GM23338 (cell line): ENCODE measurements at regions not wholly inside any gene's neighbourhood (a gene's known extent, or its start where the extent isn't known, plus 50 kb on each side); places are given as distances from the start of the nearest gene placed in this dataset.

ENCODE experiments used
- ATAC-seq: fragments of 200-7000 bp; cut with Tn5 transposase; 3 replicates; pipeline ENCODE4 v1.9.1; 2020
- DNase-seq: peaks from one replicate; pipeline ENCODE4 v3.0.0-alpha.2; 2015; ENCODE audit warnings: low spot score
- H2AFZ ChIP-seq: fragments of 200-600 bp; sonication (generic); 2 replicates; pipeline ENCODE4 v1.8.0; 2016; ENCODE audit warnings: antibody characterized with exemption, mild to moderate bottlenecking, moderate library complexity
- H3F3A ChIP-seq: fragments of 200-600 bp; sonication (generic); replicated peaks from 2 replicates; pipeline ENCODE4 v1.8.0; 2017; ENCODE audit warnings: antibody characterized with exemption, mixed run types, low read depth
- H3K27ac ChIP-seq: fragments of 200-600 bp; sonication (generic); 2 replicates; pipeline ENCODE4 v1.6.1; 2016; ENCODE audit warnings: low read depth
- H3K27me3 ChIP-seq: fragments of 200-600 bp; sonication (generic); 2 replicates; pipeline ENCODE4 v1.8.0; 2016; ENCODE audit warnings: mild to moderate bottlenecking, mixed run types, moderate library complexity; ENCODE audit not compliant: insufficient read depth
- H3K36me3 ChIP-seq: fragments of 200-600 bp; sonication (generic); 2 replicates; pipeline ENCODE4 v1.8.0; 2016; ENCODE audit warnings: mild to moderate bottlenecking; ENCODE audit not compliant: insufficient read depth
- H3K4me1 ChIP-seq: fragments of 200-600 bp; sonication (generic); 2 replicates; pipeline ENCODE4 v1.8.0; 2016; ENCODE audit warnings: mild to moderate bottlenecking, moderate library complexity; ENCODE audit not compliant: insufficient read depth
- H3K4me2 ChIP-seq: fragments of 200-600 bp; sonication (generic); 2 replicates; pipeline ENCODE4 v1.7.1; 2017; ENCODE audit warnings: mixed run types
- H3K4me3 ChIP-seq: fragments of 200-600 bp; sonication (generic); 2 replicates; pipeline ENCODE4 v1.6.1; 2016; ENCODE audit warnings: mixed run types
- H3K79me2 ChIP-seq: fragments of 200-600 bp; sonication (generic); replicated peaks from 2 replicates; pipeline ENCODE4 v1.8.0; 2017; ENCODE audit warnings: mild to moderate bottlenecking; ENCODE audit not compliant: insufficient read depth
- H3K9me2 ChIP-seq: fragments of 200-600 bp; sonication (generic); 2 replicates; pipeline ENCODE4 v1.8.0; 2017; ENCODE audit not compliant: insufficient read depth
- H4K20me1 ChIP-seq: fragments of 200-600 bp; sonication (generic); replicated peaks from 2 replicates; pipeline ENCODE4 v1.8.0; 2017; ENCODE audit warnings: mild to moderate bottlenecking; ENCODE audit not compliant: insufficient read depth
- H3K27ac Mint-ChIP-seq: 2 replicates; pipeline ENCODE4 v1.8.0; 2020; ENCODE audit warnings: inconsistent platforms, mild to moderate bottlenecking, moderate library complexity, mixed read lengths
- H3K27me3 Mint-ChIP-seq: 3 replicates; pipeline ENCODE4 v1.8.0; 2022; ENCODE audit warnings: low read depth, mild to moderate bottlenecking, moderate library complexity, mixed read lengths, inconsistent platforms; ENCODE audit not compliant: insufficient read depth, poor library complexity
- H3K36me3 Mint-ChIP-seq: 3 replicates; pipeline ENCODE4 v1.8.0; 2021; ENCODE audit warnings: low read depth, mild to moderate bottlenecking, inconsistent platforms, moderate library complexity, mixed read lengths
- H3K4me1 Mint-ChIP-seq: 3 replicates; pipeline ENCODE4 v1.8.0; 2020; ENCODE audit warnings: mild to moderate bottlenecking, inconsistent platforms, mixed read lengths
- H3K4me3 Mint-ChIP-seq: 3 replicates; pipeline ENCODE4 v1.8.0; 2021; ENCODE audit warnings: moderate library complexity, mild to moderate bottlenecking, inconsistent platforms, mixed read lengths
- H3K9me3 Mint-ChIP-seq: 3 replicates; pipeline ENCODE4 v1.8.0; 2020; ENCODE audit warnings: moderate library complexity, mild to moderate bottlenecking, inconsistent platforms, mixed read lengths
- CREB1 ChIP-seq: fragments of 250-450 bp; sonication (Bioruptor Pico); IDR thresholded peaks from 2 replicates; pipeline ENCODE4 v1.5.0; 2020; ENCODE audit warnings: low read depth, mild to moderate bottlenecking, moderate library complexity
- NANOG ChIP-seq: IDR thresholded peaks from 2 replicates; pipeline ENCODE4 v1.6.1; 2016; ENCODE audit warnings: antibody characterized with exemption, borderline replicate concordance
- ZNF331 ChIP-seq: fragments of 250-450 bp; sonication (Bioruptor Pico); IDR thresholded peaks from 2 replicates; pipeline ENCODE4 v1.5.0; 2020; ENCODE audit warnings: low read depth, mild to moderate bottlenecking, moderate library complexity
- TF ChIP-seq, protein P1 (sequence below): IDR thresholded peaks from one replicate; pipeline ENCODE4 v1.6.1; 2018; ENCODE audit warnings: antibody characterized with exemption; ENCODE audit not compliant: unreplicated experiment
- TF ChIP-seq, protein P2 (sequence below): IDR thresholded peaks from 2 replicates; pipeline ENCODE4 v1.6.1; 2016; ENCODE audit warnings: antibody characterized with exemption
- TF ChIP-seq, protein P3 (sequence below), 2 experiments: fragments of 200-600 bp in 1 of 2; sonication (generic) in 1 of 2; conservative IDR thresholded peaks; 2 replicates each; pipeline versions ENCODE4 v1.5.1 to v1.6.1; 2016 to 2017; ENCODE audit warnings: antibody characterized with exemption in 2 of 2, low read depth in 2 of 2, mild to moderate bottlenecking in 2 of 2, moderate library complexity in 1 of 2
- TF ChIP-seq, protein P4 (sequence below): fragments of 250-450 bp; sonication (Bioruptor Pico); IDR thresholded peaks from 2 replicates; pipeline ENCODE4 v1.5.0; 2020; ENCODE audit warnings: mild to moderate bottlenecking, moderate library complexity

DNA sequence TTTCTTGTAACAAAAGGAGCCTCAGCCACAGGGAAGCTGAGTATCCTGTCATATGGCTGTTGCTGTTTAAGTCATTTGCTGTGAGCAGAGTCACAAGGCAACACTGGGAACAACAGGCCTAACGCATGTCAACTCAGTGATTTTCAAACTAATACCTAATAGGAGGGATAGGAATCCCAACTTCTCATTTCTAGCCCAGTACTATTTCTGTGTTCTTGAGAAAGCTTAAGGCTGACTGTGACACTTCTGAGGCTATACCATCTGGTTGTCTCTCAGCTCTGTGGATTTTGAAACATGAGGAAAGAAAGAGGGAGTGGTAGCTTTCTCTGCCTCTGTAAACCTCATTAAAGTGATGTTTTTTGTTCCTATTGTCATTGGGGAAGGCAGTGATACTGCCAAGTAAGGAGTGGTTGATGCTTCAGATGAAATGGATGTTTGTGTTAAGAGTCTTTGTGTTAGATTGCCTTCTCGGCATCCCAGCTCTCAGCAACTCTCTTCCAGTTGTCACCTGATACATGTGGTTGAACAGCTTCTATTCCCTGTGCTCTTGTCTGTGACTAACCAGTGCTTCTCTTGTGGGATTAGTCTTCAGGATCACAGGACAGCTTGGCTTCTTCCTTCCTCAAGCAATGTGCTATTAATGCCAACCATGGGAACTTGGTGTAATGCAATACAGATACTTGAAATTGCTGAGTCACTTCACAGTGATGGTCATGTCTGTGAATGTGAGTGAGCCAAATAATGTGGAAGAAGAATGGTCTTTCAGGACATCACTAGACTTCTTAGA lies 166.8 kb upstream of the IVNS1ABP start:
- ATAC-seq, result no peak; the same call in 2 of the 3 replicates
- H3K27ac ChIP-seq, result no peak overlapping the region

DNA sequence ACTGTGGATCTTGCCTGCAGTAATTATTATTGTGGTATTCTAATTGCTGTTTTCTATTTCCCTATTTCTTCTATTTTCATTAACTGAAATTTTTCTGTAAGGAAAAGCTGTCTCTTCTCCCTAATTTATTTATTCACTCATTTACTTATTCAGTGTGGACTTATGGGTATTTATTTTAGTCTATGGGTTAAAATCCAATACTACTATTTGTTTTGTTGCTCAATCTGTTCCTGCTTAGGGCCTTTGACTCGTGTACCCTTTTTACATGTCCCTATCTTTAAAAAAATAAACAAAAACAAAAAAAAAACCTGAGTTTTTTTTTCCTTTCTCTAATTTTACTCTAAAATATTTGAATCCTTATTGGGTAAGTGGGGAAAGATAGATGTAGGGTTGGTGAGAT lies 166.2 kb upstream of the IVNS1ABP start:
- Histone ChIP-seq H3K9me2 (peaks cover 7% of the 10 kb centered on the region; the same call in 1 of the 2 replicates), H3F3A (no peaks in the 10 kb centered on the region), H2AFZ (no peak overlapping the region), H3K4me2 (no peak overlapping the region), H3K27me3 (no peaks in the 10 kb centered on the region), H3K36me3 (no peaks in the 10 kb centered on the region; the same call in 1 of the 2 replicates), H3K4me1 (no peaks in the 10 kb centered on the region), H3K4me3 (no peak overlapping the region), H3K79me2 (no peaks in the 10 kb centered on the region), H3K27ac (no peak overlapping the region), H4K20me1 (no peaks in the 10 kb centered on the region)
- Mint-ChIP-seq H3K4me3 (no peak overlapping the region), H3K27me3 (no peaks in the 10 kb centered on the region), H3K36me3 (no peaks in the 10 kb centered on the region), H3K4me1 (peaks cover 4% of the 10 kb centered on the region; the same call in 2 of the 3 replicates), H3K9me3 (no peaks in the 10 kb centered on the region), H3K27ac (no peak overlapping the region)
- ATAC-seq (no peak), DNase-seq (no peak)
- TF ChIP-seq, protein P1, sequence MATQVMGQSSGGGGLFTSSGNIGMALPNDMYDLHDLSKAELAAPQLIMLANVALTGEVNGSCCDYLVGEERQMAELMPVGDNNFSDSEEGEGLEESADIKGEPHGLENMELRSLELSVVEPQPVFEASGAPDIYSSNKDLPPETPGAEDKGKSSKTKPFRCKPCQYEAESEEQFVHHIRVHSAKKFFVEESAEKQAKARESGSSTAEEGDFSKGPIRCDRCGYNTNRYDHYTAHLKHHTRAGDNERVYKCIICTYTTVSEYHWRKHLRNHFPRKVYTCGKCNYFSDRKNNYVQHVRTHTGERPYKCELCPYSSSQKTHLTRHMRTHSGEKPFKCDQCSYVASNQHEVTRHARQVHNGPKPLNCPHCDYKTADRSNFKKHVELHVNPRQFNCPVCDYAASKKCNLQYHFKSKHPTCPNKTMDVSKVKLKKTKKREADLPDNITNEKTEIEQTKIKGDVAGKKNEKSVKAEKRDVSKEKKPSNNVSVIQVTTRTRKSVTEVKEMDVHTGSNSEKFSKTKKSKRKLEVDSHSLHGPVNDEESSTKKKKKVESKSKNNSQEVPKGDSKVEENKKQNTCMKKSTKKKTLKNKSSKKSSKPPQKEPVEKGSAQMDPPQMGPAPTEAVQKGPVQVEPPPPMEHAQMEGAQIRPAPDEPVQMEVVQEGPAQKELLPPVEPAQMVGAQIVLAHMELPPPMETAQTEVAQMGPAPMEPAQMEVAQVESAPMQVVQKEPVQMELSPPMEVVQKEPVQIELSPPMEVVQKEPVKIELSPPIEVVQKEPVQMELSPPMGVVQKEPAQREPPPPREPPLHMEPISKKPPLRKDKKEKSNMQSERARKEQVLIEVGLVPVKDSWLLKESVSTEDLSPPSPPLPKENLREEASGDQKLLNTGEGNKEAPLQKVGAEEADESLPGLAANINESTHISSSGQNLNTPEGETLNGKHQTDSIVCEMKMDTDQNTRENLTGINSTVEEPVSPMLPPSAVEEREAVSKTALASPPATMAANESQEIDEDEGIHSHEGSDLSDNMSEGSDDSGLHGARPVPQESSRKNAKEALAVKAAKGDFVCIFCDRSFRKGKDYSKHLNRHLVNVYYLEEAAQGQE, result no peak
- TF ChIP-seq, protein P2, sequence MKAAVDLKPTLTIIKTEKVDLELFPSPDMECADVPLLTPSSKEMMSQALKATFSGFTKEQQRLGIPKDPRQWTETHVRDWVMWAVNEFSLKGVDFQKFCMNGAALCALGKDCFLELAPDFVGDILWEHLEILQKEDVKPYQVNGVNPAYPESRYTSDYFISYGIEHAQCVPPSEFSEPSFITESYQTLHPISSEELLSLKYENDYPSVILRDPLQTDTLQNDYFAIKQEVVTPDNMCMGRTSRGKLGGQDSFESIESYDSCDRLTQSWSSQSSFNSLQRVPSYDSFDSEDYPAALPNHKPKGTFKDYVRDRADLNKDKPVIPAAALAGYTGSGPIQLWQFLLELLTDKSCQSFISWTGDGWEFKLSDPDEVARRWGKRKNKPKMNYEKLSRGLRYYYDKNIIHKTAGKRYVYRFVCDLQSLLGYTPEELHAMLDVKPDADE, result no peak
- TF ChIP-seq, protein P3, sequence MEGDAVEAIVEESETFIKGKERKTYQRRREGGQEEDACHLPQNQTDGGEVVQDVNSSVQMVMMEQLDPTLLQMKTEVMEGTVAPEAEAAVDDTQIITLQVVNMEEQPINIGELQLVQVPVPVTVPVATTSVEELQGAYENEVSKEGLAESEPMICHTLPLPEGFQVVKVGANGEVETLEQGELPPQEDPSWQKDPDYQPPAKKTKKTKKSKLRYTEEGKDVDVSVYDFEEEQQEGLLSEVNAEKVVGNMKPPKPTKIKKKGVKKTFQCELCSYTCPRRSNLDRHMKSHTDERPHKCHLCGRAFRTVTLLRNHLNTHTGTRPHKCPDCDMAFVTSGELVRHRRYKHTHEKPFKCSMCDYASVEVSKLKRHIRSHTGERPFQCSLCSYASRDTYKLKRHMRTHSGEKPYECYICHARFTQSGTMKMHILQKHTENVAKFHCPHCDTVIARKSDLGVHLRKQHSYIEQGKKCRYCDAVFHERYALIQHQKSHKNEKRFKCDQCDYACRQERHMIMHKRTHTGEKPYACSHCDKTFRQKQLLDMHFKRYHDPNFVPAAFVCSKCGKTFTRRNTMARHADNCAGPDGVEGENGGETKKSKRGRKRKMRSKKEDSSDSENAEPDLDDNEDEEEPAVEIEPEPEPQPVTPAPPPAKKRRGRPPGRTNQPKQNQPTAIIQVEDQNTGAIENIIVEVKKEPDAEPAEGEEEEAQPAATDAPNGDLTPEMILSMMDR (conservative IDR thresholded peaks at IDR 0.05; ENCODE audit: low read depth in 2 of 2), result no peak
- TF ChIP-seq ZNF331, result no peak
- TF ChIP-seq, protein P4, sequence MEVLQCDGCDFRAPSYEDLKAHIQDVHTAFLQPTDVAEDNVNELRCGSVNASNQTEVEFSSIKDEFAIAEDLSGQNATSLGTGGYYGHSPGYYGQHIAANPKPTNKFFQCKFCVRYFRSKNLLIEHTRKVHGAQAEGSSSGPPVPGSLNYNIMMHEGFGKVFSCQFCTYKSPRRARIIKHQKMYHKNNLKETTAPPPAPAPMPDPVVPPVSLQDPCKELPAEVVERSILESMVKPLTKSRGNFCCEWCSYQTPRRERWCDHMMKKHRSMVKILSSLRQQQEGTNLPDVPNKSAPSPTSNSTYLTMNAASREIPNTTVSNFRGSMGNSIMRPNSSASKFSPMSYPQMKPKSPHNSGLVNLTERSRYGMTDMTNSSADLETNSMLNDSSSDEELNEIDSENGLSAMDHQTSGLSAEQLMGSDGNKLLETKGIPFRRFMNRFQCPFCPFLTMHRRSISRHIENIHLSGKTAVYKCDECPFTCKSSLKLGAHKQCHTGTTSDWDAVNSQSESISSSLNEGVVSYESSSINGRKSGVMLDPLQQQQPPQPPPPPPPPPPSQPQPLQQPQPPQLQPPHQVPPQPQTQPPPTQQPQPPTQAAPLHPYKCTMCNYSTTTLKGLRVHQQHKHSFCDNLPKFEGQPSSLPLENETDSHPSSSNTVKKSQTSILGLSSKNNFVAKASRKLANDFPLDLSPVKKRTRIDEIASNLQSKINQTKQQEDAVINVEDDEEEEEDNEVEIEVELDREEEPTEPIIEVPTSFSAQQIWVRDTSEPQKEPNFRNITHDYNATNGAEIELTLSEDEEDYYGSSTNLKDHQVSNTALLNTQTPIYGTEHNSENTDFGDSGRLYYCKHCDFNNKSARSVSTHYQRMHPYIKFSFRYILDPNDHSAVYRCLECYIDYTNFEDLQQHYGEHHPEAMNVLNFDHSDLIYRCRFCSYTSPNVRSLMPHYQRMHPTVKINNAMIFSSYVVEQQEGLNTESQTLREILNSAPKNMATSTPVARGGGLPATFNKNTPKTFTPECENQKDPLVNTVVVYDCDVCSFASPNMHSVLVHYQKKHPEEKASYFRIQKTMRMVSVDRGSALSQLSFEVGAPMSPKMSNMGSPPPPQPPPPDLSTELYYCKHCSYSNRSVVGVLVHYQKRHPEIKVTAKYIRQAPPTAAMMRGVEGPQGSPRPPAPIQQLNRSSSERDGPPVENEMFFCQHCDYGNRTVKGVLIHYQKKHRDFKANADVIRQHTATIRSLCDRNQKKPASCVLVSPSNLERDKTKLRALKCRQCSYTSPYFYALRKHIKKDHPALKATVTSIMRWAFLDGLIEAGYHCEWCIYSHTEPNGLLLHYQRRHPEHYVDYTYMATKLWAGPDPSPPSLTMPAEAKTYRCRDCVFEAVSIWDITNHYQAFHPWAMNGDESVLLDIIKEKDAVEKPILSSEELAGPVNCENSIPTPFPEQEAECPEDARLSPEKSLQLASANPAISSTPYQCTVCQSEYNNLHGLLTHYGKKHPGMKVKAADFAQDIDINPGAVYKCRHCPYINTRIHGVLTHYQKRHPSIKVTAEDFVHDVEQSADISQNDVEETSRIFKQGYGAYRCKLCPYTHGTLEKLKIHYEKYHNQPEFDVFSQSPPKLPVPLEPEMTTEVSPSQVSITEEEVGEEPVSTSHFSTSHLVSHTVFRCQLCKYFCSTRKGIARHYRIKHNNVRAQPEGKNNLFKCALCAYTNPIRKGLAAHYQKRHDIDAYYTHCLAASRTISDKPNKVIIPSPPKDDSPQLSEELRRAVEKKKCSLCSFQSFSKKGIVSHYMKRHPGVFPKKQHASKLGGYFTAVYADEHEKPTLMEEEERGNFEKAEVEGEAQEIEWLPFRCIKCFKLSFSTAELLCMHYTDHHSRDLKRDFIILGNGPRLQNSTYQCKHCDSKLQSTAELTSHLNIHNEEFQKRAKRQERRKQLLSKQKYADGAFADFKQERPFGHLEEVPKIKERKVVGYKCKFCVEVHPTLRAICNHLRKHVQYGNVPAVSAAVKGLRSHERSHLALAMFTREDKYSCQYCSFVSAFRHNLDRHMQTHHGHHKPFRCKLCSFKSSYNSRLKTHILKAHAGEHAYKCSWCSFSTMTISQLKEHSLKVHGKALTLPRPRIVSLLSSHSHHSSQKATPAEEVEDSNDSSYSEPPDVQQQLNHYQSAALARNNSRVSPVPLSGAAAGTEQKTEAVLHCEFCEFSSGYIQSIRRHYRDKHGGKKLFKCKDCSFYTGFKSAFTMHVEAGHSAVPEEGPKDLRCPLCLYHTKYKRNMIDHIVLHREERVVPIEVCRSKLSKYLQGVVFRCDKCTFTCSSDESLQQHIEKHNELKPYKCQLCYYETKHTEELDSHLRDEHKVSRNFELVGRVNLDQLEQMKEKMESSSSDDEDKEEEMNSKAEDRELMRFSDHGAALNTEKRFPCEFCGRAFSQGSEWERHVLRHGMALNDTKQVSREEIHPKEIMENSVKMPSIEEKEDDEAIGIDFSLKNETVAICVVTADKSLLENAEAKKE (CRISPR knock-in tag), result no peak
- no peak for TF ChIP-seq CREB1 (CRISPR knock-in tag)

More for the DNA sequence above, 166.8 kb upstream of the IVNS1ABP start:
- Mint-ChIP-seq H3K36me3 (no peaks in the 10 kb centered on the region), H3K27me3 (no peaks in the 10 kb centered on the region), H3K9me3 (no peaks in the 10 kb centered on the region), H3K4me3 (no peak overlapping the region), H3K27ac (peak overlapping the region; percentile 78), H3K4me1 (peaks cover 7% of the 10 kb centered on the region)
- Histone ChIP-seq H3F3A (no peaks in the 10 kb centered on the region), H3K4me2 (no peak overlapping the region), H3K4me3 (no peak overlapping the region), H3K27me3 (no peaks in the 10 kb centered on the region), H4K20me1 (no peaks in the 10 kb centered on the region), H3K9me2 (peaks cover 7% of the 10 kb centered on the region; the same call in 1 of the 2 replicates), H3K4me1 (no peaks in the 10 kb centered on the region), H3K36me3 (no peaks in the 10 kb centered on the region; the same call in 1 of the 2 replicates), H2AFZ (peak overlapping the region; percentile 70; the same call in 1 of the 2 replicates), H3K79me2 (no peaks in the 10 kb centered on the region)
- DNase-seq, result peak; percentile 6
- TF ChIP-seq ZNF331, result no peak
- TF ChIP-seq NANOG, result no peak
